ENCODE measurements at regions not wholly inside any gene's neighbourhood (a gene's known extent, or its start where the extent isn't known, plus 50 kb on each side); places are given as distances from the start of the nearest gene placed in this dataset.

GRCh38 chr2:18771212-18771611 is 181.8 kb upstream of the NT5C1B start:
- Histone ChIP-seq H4K20me1 (ENCODE audit: insufficient read depth, low read length) (no peaks in the 10 kb centered on the region), H3K4me3 (replicated peaks in 1 of 3; ENCODE audit: insufficient read depth in 1 of 3, low read depth in 2 of 3, low read length in 3 of 3) (no peak overlapping the region), H3K9me3 (ENCODE audit: low read length) (peaks cover 7% of the 10 kb centered on the region; the same call in 1 of the 2 replicates), H3K4me1 (ENCODE audit: insufficient read depth, low read length) (no peaks in the 10 kb centered on the region), H3K79me2 (ENCODE audit: insufficient read depth, low read length) (no peaks in the 10 kb centered on the region), H3K27ac (ENCODE audit: extremely low read length, insufficient read depth, low read length) (no peak overlapping the region), H3K9ac (ENCODE audit: insufficient read depth, low read depth, low read length) (no peak overlapping the region), H3K36me3 (replicated peaks in 1 of 2; ENCODE audit: control insufficient read depth in 1 of 2, insufficient read depth in 2 of 2, low read length in 2 of 2) (no peaks in the 10 kb centered on the region), H3K4me2 (ENCODE audit: low read depth, low read length) (no peak overlapping the region), H3K27me3 (ENCODE audit: control insufficient read depth in 1 of 2, insufficient read depth in 2 of 2, low read length in 2 of 2) (no peaks in the 10 kb centered on the region), H2AFZ (ENCODE audit: low read length) (no peak overlapping the region)
- ChIA-PET CTCF (ENCODE audit: low intra/inter-chr PET ratio, low total read pairs) (no interaction called here), POLR2A (no interaction called here)
- 16% methylated on average over 1 of the region's 1 CpG for WGBS (ENCODE audit: low lambda C conversion rate)
- no TSS peak for BruUV-seq (replicated peaks)
- in situ Hi-C loops (cut with HindIII; ENCODE audit: extremely low pct_ligation_motif_present, low pct_unique_long_range_greater_than_20kb) = no loop called here
- TF ChIP-seq SOX5 (CRISPR knock-in tag; IDR thresholded peaks at IDR 0.05; ENCODE audit: borderline replicate concordance) = no peak
- no peak for ATAC-seq
- intact Hi-C loops (cut with micrococcal nuclease; ENCODE audit: unreplicated experiment) = no loop called here
- DNase-seq (ENCODE audit: low spot score) = peak; percentile 46
- FAIRE-seq = no peak

GRCh38 chr2:18763338-18763737 is 174.0 kb upstream of the NT5C1B start:
- in situ Hi-C loops (cut with HindIII; ENCODE audit: extremely low pct_ligation_motif_present, low pct_unique_long_range_greater_than_20kb) = no loop called here

More at GRCh38 chr2:18763338-18763737, 174.0 kb upstream of the NT5C1B start:
- no peak for DNase-seq (ENCODE audit: low spot score)
- no peak overlapping the region for H2AFZ ChIP-seq (ENCODE audit: low read length)
- TF ChIP-seq, protein P1, sequence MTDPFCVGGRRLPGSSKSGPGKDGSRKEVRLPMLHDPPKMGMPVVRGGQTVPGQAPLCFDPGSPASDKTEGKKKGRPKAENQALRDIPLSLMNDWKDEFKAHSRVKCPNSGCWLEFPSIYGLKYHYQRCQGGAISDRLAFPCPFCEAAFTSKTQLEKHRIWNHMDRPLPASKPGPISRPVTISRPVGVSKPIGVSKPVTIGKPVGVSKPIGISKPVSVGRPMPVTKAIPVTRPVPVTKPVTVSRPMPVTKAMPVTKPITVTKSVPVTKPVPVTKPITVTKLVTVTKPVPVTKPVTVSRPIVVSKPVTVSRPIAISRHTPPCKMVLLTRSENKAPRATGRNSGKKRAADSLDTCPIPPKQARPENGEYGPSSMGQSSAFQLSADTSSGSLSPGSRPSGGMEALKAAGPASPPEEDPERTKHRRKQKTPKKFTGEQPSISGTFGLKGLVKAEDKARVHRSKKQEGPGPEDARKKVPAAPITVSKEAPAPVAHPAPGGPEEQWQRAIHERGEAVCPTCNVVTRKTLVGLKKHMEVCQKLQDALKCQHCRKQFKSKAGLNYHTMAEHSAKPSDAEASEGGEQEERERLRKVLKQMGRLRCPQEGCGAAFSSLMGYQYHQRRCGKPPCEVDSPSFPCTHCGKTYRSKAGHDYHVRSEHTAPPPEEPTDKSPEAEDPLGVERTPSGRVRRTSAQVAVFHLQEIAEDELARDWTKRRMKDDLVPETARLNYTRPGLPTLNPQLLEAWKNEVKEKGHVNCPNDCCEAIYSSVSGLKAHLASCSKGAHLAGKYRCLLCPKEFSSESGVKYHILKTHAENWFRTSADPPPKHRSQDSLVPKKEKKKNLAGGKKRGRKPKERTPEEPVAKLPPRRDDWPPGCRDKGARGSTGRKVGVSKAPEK (CRISPR knock-in tag; IDR thresholded peaks at IDR 0.05; ENCODE audit: borderline replicate concordance) = no peak
- TF ChIP-seq IRF9 (CRISPR knock-in tag; IDR thresholded peaks at IDR 0.05; ENCODE audit: borderline replicate concordance) (no peak), ZNF12 (CRISPR knock-in tag; IDR thresholded peaks at IDR 0.05) (no peak), TMF1 (CRISPR knock-in tag; IDR thresholded peaks at IDR 0.05; ENCODE audit: low read depth) (no peak), NR3C1 (CRISPR knock-in tag; IDR thresholded peaks at IDR 0.05) (no peak), ZNF264 (CRISPR knock-in tag; IDR thresholded peaks at IDR 0.05) (no peak)
- no peak overlapping the region for H3K9ac ChIP-seq (ENCODE audit: insufficient read depth, low read depth, low read length)
- no peaks in the 10 kb centered on the region for H4K20me1 ChIP-seq (ENCODE audit: insufficient read depth, low read length)
- ChIA-PET POLR2A (no interaction called here), CTCF (ENCODE audit: low intra/inter-chr PET ratio, low total read pairs) (no interaction called here)
- ATAC-seq = no peak
- H3K27ac ChIP-seq (ENCODE audit: extremely low read length, insufficient read depth, low read length) = no peak overlapping the region
- no peak for FAIRE-seq
- H3K4me3 ChIP-seq (replicated peaks in 1 of 3; ENCODE audit: insufficient read depth in 1 of 3, low read depth in 2 of 3, low read length in 3 of 3) = no peak overlapping the region
- H3K4me2 ChIP-seq (ENCODE audit: low read depth, low read length) = no peak overlapping the region
- 59% methylated on average over 1 of the region's 1 CpG for WGBS (ENCODE audit: low lambda C conversion rate)
- H3K27me3 ChIP-seq (ENCODE audit: control insufficient read depth in 1 of 2, insufficient read depth in 2 of 2, low read length in 2 of 2) = no peaks in the 10 kb centered on the region
- BruUV-seq (replicated peaks) = no TSS peak
- H3K4me1 ChIP-seq (ENCODE audit: insufficient read depth, low read length) = 0 out of 2 replicates have a peak, but pooled peaks cover 4% of the 10 kb centered on the region
- peaks cover 11% of the 10 kb centered on the region for H3K9me3 ChIP-seq (ENCODE audit: low read length)
- intact Hi-C loops (cut with micrococcal nuclease; ENCODE audit: unreplicated experiment) = no loop called here
- H3K79me2 ChIP-seq (ENCODE audit: insufficient read depth, low read length) = no peaks in the 10 kb centered on the region
- H3K36me3 ChIP-seq (replicated peaks in 1 of 2; ENCODE audit: control insufficient read depth in 1 of 2, insufficient read depth in 2 of 2, low read length in 2 of 2) = no peaks in the 10 kb centered on the region
